ENCODE measurements at regions not wholly inside any gene's neighbourhood (a gene's known extent, or its start where the extent isn't known, plus 50 kb on each side); places are given as distances from the start of the nearest gene placed in this dataset.

GRCh38 chr4:1503583-1504471 lies 97.6 kb upstream of the NKX1-1 start:
- DNase-seq = peak in 1 of 2 donors; percentile 1

GRCh38 chr4:1502976-1503375 lies 96.7 kb upstream of the NKX1-1 start:
- no peaks in the 10 kb centered on the region for H3K9me3 ChIP-seq
- no peaks in the 10 kb centered on the region for H3K4me1 ChIP-seq
- no peaks in the 10 kb centered on the region for H3K27me3 ChIP-seq
- 59 to 80% methylated on average over 9 to 15 of the region's 16 CpGs for WGBS, 2 donors
- H3K4me3 ChIP-seq (replicated peaks in 1 of 3) = no peak overlapping the region
- peak in 1 of 2 donors; percentile 1 for DNase-seq
- intact Hi-C loops (cut with DNase I) = no loop called here
- TF ChIP-seq POLR2A (IDR thresholded peaks at IDR 0.05) (no peak), CTCF (IDR thresholded peaks at IDR 0.05) (no peak)
- no peaks in the 10 kb centered on the region for H3K36me3 ChIP-seq
- H3K27ac ChIP-seq = no peak overlapping the region

More at GRCh38 chr4:1503583-1504471, 97.6 kb upstream of the NKX1-1 start:
- Histone ChIP-seq H3K9me3 (no peaks in the 10 kb centered on the region), H3K4me3 (replicated peaks in 1 of 3) (no peak overlapping the region), H3K27ac (no peak overlapping the region), H3K4me1 (no peaks in the 10 kb centered on the region), H3K27me3 (no peaks in the 10 kb centered on the region), H3K36me3 (no peaks in the 10 kb centered on the region)
- WGBS, 2 donors = 92 to 93% methylated on average over 16 to 19 of the region's 37 CpGs
- intact Hi-C loops (cut with DNase I) = no loop called here
- TF ChIP-seq POLR2A (IDR thresholded peaks at IDR 0.05) = no peak
- TF ChIP-seq CTCF (IDR thresholded peaks at IDR 0.05) = no peak

- Histone ChIP-seq H3K4me1 (no peaks in the 10 kb centered on the region), H3K27me3 (no peaks in the 10 kb centered on the region), H3K9me3 (no peaks in the 10 kb centered on the region), H3K36me3 (no peaks in the 10 kb centered on the region), H3K4me3 (replicated peaks in 1 of 3) (no peak overlapping the region), H3K27ac (no peak overlapping the region)
- intact Hi-C loops (cut with DNase I) = no loop called here
- no peak for TF ChIP-seq CTCF (IDR thresholded peaks at IDR 0.05)
- no peak for TF ChIP-seq POLR2A (IDR thresholded peaks at IDR 0.05)
- DNase-seq = no peak
- 79 to 91% methylated on average over 13 to 16 of the region's 16 CpGs for WGBS, 2 donors
Observed at GRCh38 chr4:1502501-1502886, 96.3 kb upstream of the NKX1-1 start.

- 64 to 75% methylated on average over 16 to 18 of the region's 23 CpGs for WGBS, 2 donors
- H3K36me3 ChIP-seq = no peaks in the 10 kb centered on the region
- no peaks in the 10 kb centered on the region for H3K9me3 ChIP-seq
- H3K27me3 ChIP-seq = no peaks in the 10 kb centered on the region
- H3K4me1 ChIP-seq = no peaks in the 10 kb centered on the region
- intact Hi-C loops (cut with DNase I) = no loop called here
- no peak overlapping the region for H3K27ac ChIP-seq
- no peak for TF ChIP-seq POLR2A (IDR thresholded peaks at IDR 0.05)
- TF ChIP-seq CTCF (IDR thresholded peaks at IDR 0.05) = no peak
- no peak overlapping the region for H3K4me3 ChIP-seq (replicated peaks in 1 of 3)
- peak in 1 of 2 donors; percentile 1 for DNase-seq
Observed at GRCh38 chr4:1501754-1502500, 95.7 kb upstream of the NKX1-1 start.
